ENCODE measurements at regions not wholly inside any gene's neighbourhood (a gene's known extent, or its start where the extent isn't known, plus 50 kb on each side); places are given as distances from the start of the nearest gene placed in this dataset.

- Histone ChIP-seq H3K4me3 (ENCODE audit: severe bottlenecking) (no peak overlapping the region), H3K9me3 (ENCODE audit: severe bottlenecking) (no peaks in the 10 kb centered on the region)
- TF ChIP-seq, protein P1, sequence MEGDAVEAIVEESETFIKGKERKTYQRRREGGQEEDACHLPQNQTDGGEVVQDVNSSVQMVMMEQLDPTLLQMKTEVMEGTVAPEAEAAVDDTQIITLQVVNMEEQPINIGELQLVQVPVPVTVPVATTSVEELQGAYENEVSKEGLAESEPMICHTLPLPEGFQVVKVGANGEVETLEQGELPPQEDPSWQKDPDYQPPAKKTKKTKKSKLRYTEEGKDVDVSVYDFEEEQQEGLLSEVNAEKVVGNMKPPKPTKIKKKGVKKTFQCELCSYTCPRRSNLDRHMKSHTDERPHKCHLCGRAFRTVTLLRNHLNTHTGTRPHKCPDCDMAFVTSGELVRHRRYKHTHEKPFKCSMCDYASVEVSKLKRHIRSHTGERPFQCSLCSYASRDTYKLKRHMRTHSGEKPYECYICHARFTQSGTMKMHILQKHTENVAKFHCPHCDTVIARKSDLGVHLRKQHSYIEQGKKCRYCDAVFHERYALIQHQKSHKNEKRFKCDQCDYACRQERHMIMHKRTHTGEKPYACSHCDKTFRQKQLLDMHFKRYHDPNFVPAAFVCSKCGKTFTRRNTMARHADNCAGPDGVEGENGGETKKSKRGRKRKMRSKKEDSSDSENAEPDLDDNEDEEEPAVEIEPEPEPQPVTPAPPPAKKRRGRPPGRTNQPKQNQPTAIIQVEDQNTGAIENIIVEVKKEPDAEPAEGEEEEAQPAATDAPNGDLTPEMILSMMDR (IDR thresholded peaks at IDR 0.05; ENCODE audit: poor library complexity, severe bottlenecking): no peak
These were observed 197.2 kb upstream of the S1PR3 start for GRCh38 chr9:88794100-88794499.

DNA sequence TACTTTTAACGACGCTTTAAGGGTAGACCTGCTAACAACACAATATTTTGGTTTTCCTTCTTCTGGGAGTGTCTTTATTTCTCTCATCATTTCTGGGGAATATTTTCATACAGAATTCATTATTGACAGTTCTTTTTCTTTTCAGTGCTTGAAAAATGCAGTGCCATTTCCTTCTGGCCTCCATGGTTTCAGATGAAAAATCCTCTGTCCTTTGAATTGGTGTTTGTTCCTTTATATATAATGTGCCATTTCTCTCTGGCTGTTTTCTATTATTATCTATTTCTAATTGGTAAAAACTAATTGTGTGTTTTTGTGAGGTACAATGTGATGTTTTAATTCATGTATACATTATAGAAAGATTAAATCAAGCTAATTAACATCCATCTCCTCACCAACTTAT is 194.3 kb upstream of the S1PR3 start:
- TF ChIP-seq, protein P1 (IDR thresholded peaks at IDR 0.05; ENCODE audit: poor library complexity, severe bottlenecking): no peak
- no peaks in the 10 kb centered on the region for H3K4me1 ChIP-seq (ENCODE audit: insufficient read depth, poor library complexity, severe bottlenecking)
- H3K27me3 ChIP-seq (ENCODE audit: insufficient read depth, poor library complexity, severe bottlenecking): no peaks in the 10 kb centered on the region
- no peaks in the 10 kb centered on the region for H3K9me3 ChIP-seq (ENCODE audit: severe bottlenecking)
- no peak overlapping the region for H3K4me3 ChIP-seq (ENCODE audit: severe bottlenecking)
- DNase-seq (ENCODE audit: low spot score) (no peak), ATAC-seq (ENCODE audit: low read depth) (no peak)
- H3K27ac ChIP-seq (ENCODE audit: poor library complexity, severe bottlenecking): no peak overlapping the region
- no peaks in the 10 kb centered on the region for H3K36me3 ChIP-seq (ENCODE audit: low read depth)

More at GRCh38 chr9:88794100-88794499, 197.2 kb upstream of the S1PR3 start:
- no peaks in the 10 kb centered on the region for H3K27me3 ChIP-seq (ENCODE audit: insufficient read depth, poor library complexity, severe bottlenecking)
- no peak for DNase-seq (ENCODE audit: low spot score)
- peaks cover 14% of the 10 kb centered on the region for H3K4me1 ChIP-seq (ENCODE audit: insufficient read depth, poor library complexity, severe bottlenecking)
- H3K27ac ChIP-seq (ENCODE audit: poor library complexity, severe bottlenecking): no peak overlapping the region
- no peak for ATAC-seq (ENCODE audit: low read depth)
- no peaks in the 10 kb centered on the region for H3K36me3 ChIP-seq (ENCODE audit: low read depth)

DNA sequence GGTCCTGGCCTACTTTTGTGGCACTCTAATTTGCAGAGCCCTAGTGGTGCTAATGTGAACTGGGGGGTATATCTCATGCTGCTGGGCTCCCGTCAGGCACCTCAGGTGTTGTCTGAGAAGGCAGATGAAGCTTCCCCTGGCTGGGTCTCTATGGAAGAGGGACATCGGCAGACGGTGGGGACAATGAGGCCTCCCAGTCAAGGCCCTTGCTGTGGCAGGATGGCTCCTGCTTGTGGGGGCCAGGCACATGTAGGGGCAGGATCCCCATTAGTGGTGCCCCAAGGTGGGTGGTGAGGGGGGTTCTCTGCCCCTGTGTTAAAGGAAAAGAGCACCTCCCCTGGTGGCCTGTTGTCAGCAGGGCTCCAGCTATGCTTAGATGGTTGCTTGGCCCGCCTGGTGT is 192.8 kb upstream of the S1PR3 start:
- TF ChIP-seq, protein P1 (IDR thresholded peaks at IDR 0.05; ENCODE audit: poor library complexity, severe bottlenecking): no peak
- no peaks in the 10 kb centered on the region for H3K36me3 ChIP-seq (ENCODE audit: low read depth)
- no peaks in the 10 kb centered on the region for H3K4me1 ChIP-seq (ENCODE audit: insufficient read depth, poor library complexity, severe bottlenecking)
- no peak overlapping the region for H3K27ac ChIP-seq (ENCODE audit: poor library complexity, severe bottlenecking)
- ATAC-seq (ENCODE audit: low read depth): no peak
- no peaks in the 10 kb centered on the region for H3K27me3 ChIP-seq (ENCODE audit: insufficient read depth, poor library complexity, severe bottlenecking)
- no peak overlapping the region for H3K4me3 ChIP-seq (ENCODE audit: severe bottlenecking)
- H3K9me3 ChIP-seq (ENCODE audit: severe bottlenecking): no peaks in the 10 kb centered on the region
- DNase-seq (ENCODE audit: low spot score): no peak

DNA sequence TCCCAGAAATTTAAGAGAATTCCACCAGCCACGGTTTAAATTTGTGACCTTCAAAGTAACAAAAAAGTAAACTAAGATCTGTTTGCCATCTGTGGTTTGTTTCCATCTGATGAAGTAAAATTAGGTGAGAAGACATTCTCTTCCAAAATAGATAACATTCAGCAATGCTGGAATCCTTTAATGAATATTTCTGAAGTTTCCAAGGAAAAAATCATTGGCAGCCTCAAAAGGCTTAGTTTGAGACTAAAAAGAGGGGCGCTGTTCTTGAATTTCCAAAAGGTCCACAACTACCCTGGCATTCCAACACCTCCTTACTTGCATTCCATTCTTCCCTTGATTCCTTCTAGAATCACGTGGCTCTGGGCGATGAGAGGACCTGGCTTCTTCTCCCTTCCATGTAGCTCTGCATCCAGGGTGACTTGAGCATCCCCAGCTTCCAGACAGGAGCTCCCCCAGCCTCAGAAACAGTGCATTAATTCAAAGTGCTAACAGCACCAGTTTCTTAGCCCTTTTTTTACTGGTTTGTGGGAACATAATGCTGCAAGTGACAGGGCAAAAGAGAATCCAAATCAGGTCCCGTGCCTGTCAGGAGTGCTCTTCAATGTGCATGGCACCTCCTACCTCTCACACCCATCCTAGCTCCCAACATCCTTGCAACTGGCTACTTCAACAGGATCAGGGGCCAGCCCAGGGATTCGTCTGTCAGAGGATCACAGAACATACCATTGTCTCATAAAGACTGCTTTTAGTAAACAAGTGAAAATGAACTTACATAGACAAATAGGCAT is 191.5 kb upstream of the S1PR3 start:
- Histone ChIP-seq H3K27ac (ENCODE audit: poor library complexity, severe bottlenecking) (no peak overlapping the region), H3K4me1 (ENCODE audit: insufficient read depth, poor library complexity, severe bottlenecking) (peaks cover 9% of the 10 kb centered on the region), H3K4me3 (ENCODE audit: severe bottlenecking) (no peak overlapping the region), H3K36me3 (ENCODE audit: low read depth) (no peaks in the 10 kb centered on the region), H3K27me3 (ENCODE audit: insufficient read depth, poor library complexity, severe bottlenecking) (no peaks in the 10 kb centered on the region), H3K9me3 (ENCODE audit: severe bottlenecking) (no peaks in the 10 kb centered on the region)
- DNase-seq (ENCODE audit: low spot score) (no peak), ATAC-seq (ENCODE audit: low read depth) (no peak)
- TF ChIP-seq, protein P1 (IDR thresholded peaks at IDR 0.05; ENCODE audit: poor library complexity, severe bottlenecking): no peak

DNA sequence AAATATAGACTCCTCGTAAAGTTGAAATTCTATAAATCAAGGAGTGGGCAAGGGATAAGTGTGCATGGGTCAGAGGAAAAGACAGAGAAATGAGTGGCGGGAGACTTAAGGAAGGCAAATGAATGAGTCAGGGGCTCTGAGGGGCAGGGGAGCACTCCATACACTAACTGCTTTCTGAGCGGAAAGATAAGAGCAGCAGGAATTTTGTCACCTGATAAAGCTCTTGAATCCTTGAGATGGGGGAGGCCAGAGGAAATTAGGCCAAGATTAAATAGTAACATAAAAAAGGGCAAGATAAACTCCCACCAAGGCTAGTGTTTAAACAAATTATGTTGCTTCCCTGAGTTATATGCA is 191.0 kb upstream of the S1PR3 start:
- ATAC-seq (ENCODE audit: low read depth): no peak

More for the DNA sequence above, 191.0 kb upstream of the S1PR3 start:
- Histone ChIP-seq H3K9me3 (ENCODE audit: severe bottlenecking) (no peaks in the 10 kb centered on the region), H3K27ac (ENCODE audit: poor library complexity, severe bottlenecking) (no peak overlapping the region), H3K27me3 (ENCODE audit: insufficient read depth, poor library complexity, severe bottlenecking) (no peaks in the 10 kb centered on the region), H3K36me3 (ENCODE audit: low read depth) (no peaks in the 10 kb centered on the region), H3K4me1 (ENCODE audit: insufficient read depth, poor library complexity, severe bottlenecking) (peaks cover 9% of the 10 kb centered on the region), H3K4me3 (ENCODE audit: severe bottlenecking) (no peak overlapping the region)
- DNase-seq (ENCODE audit: low spot score): no peak
- TF ChIP-seq, protein P1 (IDR thresholded peaks at IDR 0.05; ENCODE audit: poor library complexity, severe bottlenecking): no peak

Measured in RWPE2 (cell line).